Mesenchymal stem cell (in vitro differentiated cells and primary cell): ENCODE measurements at regions not wholly inside any gene's neighbourhood (a gene's known extent, or its start where the extent isn't known, plus 50 kb on each side); places are given as distances from the start of the nearest gene placed in this dataset.

Experiments
- DNase-seq: peaks from one replicate; pipeline ENCODE4 v3.0.0-alpha.2; 2013
- H2AFZ ChIP-seq: one replicate; pipeline ENCODE4 v1.6.1; 2013; ENCODE audit warnings: low read depth, mild to moderate bottlenecking, control low read depth, inconsistent platforms, low read length, moderate library complexity
- H2AK5ac ChIP-seq: 2 replicates; pipeline ENCODE4 v1.6.1; 2013; ENCODE audit warnings: low read length, moderate library complexity, mild to moderate bottlenecking, inconsistent platforms; ENCODE audit not compliant: severe bottlenecking
- H2BK120ac ChIP-seq: one replicate; pipeline ENCODE4 v1.6.1; 2013; ENCODE audit warnings: low read depth, mild to moderate bottlenecking, inconsistent platforms, low read length, moderate library complexity
- H2BK12ac ChIP-seq, 2 experiments: one replicate each; pipeline ENCODE4 v1.6.1; 2013; ENCODE audit warnings: inconsistent platforms in 2 of 2, low read length in 2 of 2, mild to moderate bottlenecking in 2 of 2, moderate library complexity in 2 of 2, control low read depth in 1 of 2
- H2BK15ac ChIP-seq: one replicate; pipeline ENCODE4 v1.6.1; 2013; ENCODE audit warnings: mild to moderate bottlenecking, low read depth, inconsistent platforms; ENCODE audit not compliant: poor library complexity, severe bottlenecking
- H2BK5ac ChIP-seq: 2 replicates; pipeline ENCODE4 v1.6.1; 2013; ENCODE audit warnings: low read depth, mild to moderate bottlenecking, low read length, control low read depth, inconsistent platforms; ENCODE audit not compliant: poor library complexity, severe bottlenecking
- H3K14ac ChIP-seq, 2 experiments: one replicate each; pipeline ENCODE4 v1.6.1; 2013; ENCODE audit warnings: inconsistent platforms in 2 of 2, low read length in 2 of 2, control low read depth in 1 of 2, mild to moderate bottlenecking in 1 of 2, moderate library complexity in 1 of 2
- H3K18ac ChIP-seq, 2 experiments: one replicate each; pipeline ENCODE4 v1.6.1; 2013; ENCODE audit warnings: inconsistent platforms in 2 of 2, low read length in 2 of 2, control low read depth in 1 of 2, low read depth in 1 of 2, mild to moderate bottlenecking in 1 of 2
- H3K23ac ChIP-seq, 2 experiments: one replicate each; pipeline ENCODE4 v1.6.1; 2013; ENCODE audit warnings: inconsistent platforms in 2 of 2, low read length in 2 of 2, mild to moderate bottlenecking in 2 of 2, moderate library complexity in 2 of 2, control low read depth in 1 of 2
- H3K27ac ChIP-seq: 2 replicates; pipeline ENCODE4 v1.5.1; 2013; ENCODE audit warnings: mild to moderate bottlenecking, moderate library complexity, low read length, control low read depth, inconsistent platforms; ENCODE audit not compliant: poor library complexity, severe bottlenecking
- H3K27me3 ChIP-seq, 2 experiments: 2 replicates each; pipeline versions ENCODE4 v1.6.1 to v1.7.0; 2013; ENCODE audit warnings: low read length in 2 of 2, mild to moderate bottlenecking in 2 of 2, moderate library complexity in 2 of 2, control low read depth in 1 of 2, inconsistent platforms in 1 of 2; ENCODE audit not compliant: control insufficient read depth in 1 of 2, insufficient read depth in 1 of 2
- H3K36me3 ChIP-seq, 2 experiments: 2 replicates each; pipeline versions ENCODE4 v1.6.1 to v1.7.0; 2013; ENCODE audit warnings: low read length in 2 of 2, control low read depth in 1 of 2, inconsistent platforms in 1 of 2, low read depth in 1 of 2, mild to moderate bottlenecking in 1 of 2; ENCODE audit not compliant: insufficient read depth in 2 of 2, control insufficient read depth in 1 of 2
- H3K4ac ChIP-seq, 2 experiments: one replicate each; pipeline ENCODE4 v1.6.1; 2013; ENCODE audit warnings: inconsistent platforms in 2 of 2, low read length in 2 of 2, mild to moderate bottlenecking in 2 of 2, moderate library complexity in 2 of 2, control low read depth in 1 of 2, low read depth in 1 of 2
- H3K4me1 ChIP-seq: 2 replicates; pipeline ENCODE4 v1.6.1; 2013; ENCODE audit warnings: low read depth, low read length, control low read depth; ENCODE audit not compliant: control insufficient read depth, insufficient read depth
- H3K4me2 ChIP-seq: 2 replicates; pipeline ENCODE4 v1.6.1; 2013; ENCODE audit warnings: low read length, mild to moderate bottlenecking, inconsistent platforms; ENCODE audit not compliant: poor library complexity, severe bottlenecking
- H3K4me3 ChIP-seq, 2 experiments: 2 replicates each; pipeline versions ENCODE4 v1.5.1 to v1.7.0; 2013; ENCODE audit warnings: low read length in 2 of 2, mild to moderate bottlenecking in 2 of 2, control low read depth in 1 of 2, low read depth in 1 of 2; ENCODE audit not compliant: insufficient read depth in 1 of 2
- H3K79me1 ChIP-seq: replicated peaks from 2 replicates; pipeline ENCODE4 v1.6.1; 2013; ENCODE audit warnings: mild to moderate bottlenecking, control low read depth, low read length, inconsistent platforms; ENCODE audit not compliant: poor library complexity, severe bottlenecking
- H3K9ac ChIP-seq: 2 replicates; pipeline ENCODE4 v1.7.0; 2013; ENCODE audit warnings: mild to moderate bottlenecking, low read length, moderate library complexity
- H3K9me3 ChIP-seq: 2 replicates; pipeline ENCODE4 v1.7.0; 2013; ENCODE audit warnings: mild to moderate bottlenecking, low read length; ENCODE audit not compliant: control insufficient read depth
- H4K8ac ChIP-seq: one replicate; pipeline ENCODE4 v1.6.1; 2013; ENCODE audit warnings: inconsistent platforms, mild to moderate bottlenecking, low read length, moderate library complexity
- H4K91ac ChIP-seq: one replicate; pipeline ENCODE4 v1.6.1; 2013; ENCODE audit warnings: mild to moderate bottlenecking, low read length, inconsistent platforms
- WGBS: methylation state at CpG from one replicate; pipeline ENCODE4 v1.1.7; 2013; ENCODE audit warnings: mixed read lengths; 5-methylcytosine and 5-hydroxymethylcytosine counted together

DNA sequence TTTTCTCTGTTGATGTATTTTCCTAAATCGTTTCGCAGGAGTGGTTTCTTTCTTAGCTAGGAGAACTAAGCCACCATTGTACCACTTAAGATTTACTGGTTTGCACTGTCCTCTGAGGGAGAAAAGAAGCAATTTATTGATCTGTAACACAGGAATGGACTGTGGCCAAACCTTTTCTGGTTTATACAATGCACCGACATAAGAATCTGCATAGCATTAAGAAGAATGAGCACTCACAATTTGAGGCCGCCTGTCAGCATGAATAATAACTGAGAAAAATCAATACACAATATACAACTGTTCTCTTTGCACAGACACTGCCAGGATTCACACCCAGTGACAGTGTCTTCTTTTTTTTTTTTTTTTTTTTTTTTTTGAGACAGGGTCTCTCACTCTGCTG lies 168.6 kb upstream of the DMRT1 start:
- Histone ChIP-seq H3K14ac (no peak overlapping the region), H2BK12ac (no peak overlapping the region), H4K8ac (no peak overlapping the region), H3K27ac (no peak overlapping the region), H3K4me3 (no peak overlapping the region), H3K79me1 (no peaks in the 10 kb centered on the region), H4K91ac (no peak overlapping the region), H2BK5ac (no peak overlapping the region), H2AK5ac (no peak overlapping the region), H3K4ac (no peak overlapping the region), H2BK15ac (no peak overlapping the region), H3K36me3 (no peaks in the 10 kb centered on the region), H3K4me2 (no peak overlapping the region), H3K18ac (no peak overlapping the region), H3K9me3 (peaks cover 5% of the 10 kb centered on the region), H3K27me3 (no peaks in the 10 kb centered on the region), H3K23ac (no peak overlapping the region), H3K9ac (no peak overlapping the region), H2BK120ac (no peak overlapping the region), H3K4me1 (peaks cover 1% of the 10 kb centered on the region), H2AFZ (no peak overlapping the region)
- 100% methylated on average over 2 of the region's 4 CpGs for WGBS
- DNase-seq = no peak

DNA sequence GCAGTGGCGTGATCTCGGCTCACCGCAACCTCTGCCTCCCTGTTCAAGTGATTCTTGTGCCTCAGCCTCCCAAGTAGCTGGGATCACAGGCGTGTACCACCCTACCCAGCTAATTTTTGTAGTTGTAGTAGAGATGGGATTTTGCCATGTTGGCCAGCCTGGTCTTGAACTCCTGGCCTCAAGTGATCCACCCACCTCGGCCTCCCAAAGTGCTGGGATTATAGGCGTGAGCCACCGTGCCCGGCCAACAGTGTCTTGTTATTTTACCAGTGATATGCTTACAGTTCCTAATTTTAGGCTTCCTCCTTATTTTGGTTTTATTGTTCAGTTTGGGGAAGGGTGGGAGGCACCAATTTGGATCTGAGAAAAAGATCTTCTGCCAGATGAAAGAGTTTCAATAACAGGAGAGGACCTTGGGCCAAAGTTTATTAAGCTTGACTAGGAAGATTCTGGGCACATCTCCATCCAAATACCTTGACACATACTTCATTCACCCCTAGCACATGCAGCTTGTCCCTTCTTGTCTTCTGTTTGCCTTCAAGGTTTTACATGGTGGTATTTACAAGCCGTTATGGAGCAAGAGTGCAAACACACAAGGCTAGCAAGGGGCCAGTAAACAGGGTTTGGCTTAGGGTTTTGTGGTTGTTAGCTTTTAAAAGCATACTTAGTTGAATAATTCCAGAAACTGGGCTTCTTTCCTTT lies 168.1 kb upstream of the DMRT1 start:
- Histone ChIP-seq H3K36me3 (no peaks in the 10 kb centered on the region), H2AK5ac (no peak overlapping the region), H2BK5ac (no peak overlapping the region), H3K79me1 (no peaks in the 10 kb centered on the region), H4K8ac (no peak overlapping the region), H2AFZ (no peak overlapping the region), H4K91ac (no peak overlapping the region), H3K4ac (no peak overlapping the region), H2BK15ac (no peak overlapping the region), H3K27me3 (no peaks in the 10 kb centered on the region), H3K14ac (no peak overlapping the region), H3K18ac (no peak overlapping the region), H3K27ac (no peak overlapping the region), H2BK12ac (no peak overlapping the region), H3K9me3 (peaks cover 5% of the 10 kb centered on the region), H3K4me3 (no peak overlapping the region), H3K4me1 (peaks cover 1% of the 10 kb centered on the region), H3K4me2 (no peak overlapping the region), H3K9ac (no peak overlapping the region), H2BK120ac (no peak overlapping the region), H3K23ac (no peak overlapping the region)
- DNase-seq = no peak
- 89% methylated on average over 6 of the region's 9 CpGs for WGBS

DNA sequence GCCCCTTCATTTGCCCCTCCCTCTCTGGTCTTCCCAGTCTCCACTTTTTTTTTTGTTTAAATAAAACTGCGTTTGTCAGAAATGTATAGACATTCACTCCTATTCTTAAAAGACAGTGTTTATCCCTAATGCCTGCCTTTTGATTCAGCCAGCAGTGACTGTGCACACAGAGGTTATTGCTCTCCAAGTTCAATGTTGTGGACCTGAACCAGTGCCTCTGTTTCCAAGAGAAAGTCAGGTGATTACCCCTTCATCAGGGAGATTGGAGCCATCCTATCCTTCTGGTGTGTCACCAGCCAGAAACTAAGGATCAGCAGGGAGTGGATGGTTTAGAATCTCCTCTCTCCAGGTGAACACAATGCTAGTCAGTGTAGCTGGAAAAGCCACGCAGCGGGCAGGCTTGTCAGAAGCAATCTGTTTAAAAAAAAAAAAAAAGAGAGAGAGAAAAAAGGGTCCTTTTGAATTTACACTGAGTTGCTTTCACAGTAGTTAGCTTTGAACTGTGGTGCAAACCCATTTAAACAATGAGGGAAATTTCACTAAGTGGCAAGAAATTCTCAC lies 167.5 kb upstream of the DMRT1 start:
- Histone ChIP-seq H2BK5ac (no peak overlapping the region), H2AFZ (peak overlapping the region; percentile 6), H3K18ac (peak overlapping the region in 1 of 2 experiments; percentile 11), H2BK12ac (no peak overlapping the region), H3K4me1 (peaks cover 1% of the 10 kb centered on the region), H3K4me3 (no peak overlapping the region), H3K27ac (no peak overlapping the region), H2BK15ac (no peak overlapping the region), H3K23ac (no peak overlapping the region), H3K27me3 (no peaks in the 10 kb centered on the region), H4K91ac (no peak overlapping the region), H3K4me2 (no peak overlapping the region), H3K9me3 (peaks cover 4% of the 10 kb centered on the region), H2AK5ac (no peak overlapping the region), H2BK120ac (no peak overlapping the region), H4K8ac (no peak overlapping the region), H3K14ac (no peak overlapping the region), H3K79me1 (no peaks in the 10 kb centered on the region), H3K9ac (no peak overlapping the region), H3K36me3 (no peaks in the 10 kb centered on the region), H3K4ac (no peak overlapping the region)
- no peak for DNase-seq
- 37% methylated on average over 3 of the region's 3 CpGs for WGBS

DNA sequence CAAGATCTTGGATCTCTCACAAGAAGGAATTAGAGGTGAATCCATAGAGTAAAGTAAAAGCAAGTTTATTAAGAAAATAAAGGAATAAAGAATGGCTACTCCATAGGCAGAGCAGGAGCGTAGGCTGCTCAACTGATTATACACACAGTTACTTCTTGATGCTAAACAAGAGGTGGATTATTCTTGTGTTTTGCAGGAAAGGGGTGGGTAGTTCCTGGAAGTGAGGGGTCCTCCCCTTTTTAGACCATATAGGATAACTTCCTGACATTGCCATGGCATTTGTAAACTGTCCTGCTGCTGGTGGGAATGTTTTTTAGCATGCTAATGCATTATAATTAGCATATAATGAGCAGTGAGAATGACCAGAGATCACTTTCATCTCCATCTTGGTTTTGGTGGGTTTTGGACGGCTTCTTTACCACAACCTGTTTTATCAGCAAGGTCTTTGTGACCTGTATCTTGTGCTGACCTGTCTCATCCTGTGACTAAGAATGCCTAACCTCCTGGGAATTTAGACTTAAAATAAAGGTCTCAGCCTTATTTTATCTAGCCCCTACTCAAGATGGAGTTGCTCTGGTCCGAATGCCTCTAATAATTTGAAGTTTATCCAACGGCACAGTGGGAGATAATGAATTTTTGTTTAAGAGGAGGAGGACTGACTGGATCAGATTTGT lies 165.7 kb upstream of the DMRT1 start:
- no peak for DNase-seq
- Histone ChIP-seq H3K4me1 (peaks cover 1% of the 10 kb centered on the region), H3K18ac (no peak overlapping the region), H2AK5ac (no peak overlapping the region), H3K79me1 (no peaks in the 10 kb centered on the region), H3K23ac (no peak overlapping the region), H2AFZ (no peak overlapping the region), H3K9ac (no peak overlapping the region), H3K27me3 (no peaks in the 10 kb centered on the region), H2BK15ac (no peak overlapping the region), H4K91ac (no peak overlapping the region), H4K8ac (no peak overlapping the region), H2BK5ac (no peak overlapping the region), H3K9me3 (no peaks in the 10 kb centered on the region), H2BK120ac (no peak overlapping the region), H3K4me3 (no peak overlapping the region), H3K4me2 (no peak overlapping the region), H2BK12ac (no peak overlapping the region), H3K27ac (no peak overlapping the region), H3K4ac (no peak overlapping the region), H3K36me3 (no peaks in the 10 kb centered on the region), H3K14ac (no peak overlapping the region)
- 87% methylated on average over 4 of the region's 4 CpGs for WGBS
